GM21529 (cell line): ENCODE measurements at regions not wholly inside any gene's neighbourhood (a gene's known extent, or its start where the extent isn't known, plus 50 kb on each side); places are given as distances from the start of the nearest gene placed in this dataset.
A peak's percentile ranks its signal among the peaks of the same experiment; 100 is the strongest.

Source experiments
- ATAC-seq: cut with Tn5 transposase; IDR thresholded peaks from one replicate; pipeline ENCODE4 v1.9.1; 2021; ENCODE audit not compliant: unreplicated experiment

GRCh38 chr15:38046257-38047051 lies 112.0 kb downstream of the TMCO5A start:
- ATAC-seq, result no peak

GRCh38 chr15:38048001-38048455 lies 113.6 kb downstream of the TMCO5A start:
- ATAC-seq, result peak; percentile 70

GRCh38 chr15:38049891-38050290 lies 115.5 kb downstream of the TMCO5A start:
- no peak for ATAC-seq

- ATAC-seq, result no peak
Measured at GRCh38 chr15:38050529-38051448, 116.3 kb downstream of the TMCO5A start.

- no peak for ATAC-seq
Measured at GRCh38 chr15:38053205-38053604, 118.8 kb downstream of the TMCO5A start.

GRCh38 chr15:38053776-38054175 lies 119.3 kb downstream of the TMCO5A start:
- ATAC-seq, result no peak

GRCh38 chr15:38054488-38054887 lies 120.0 kb downstream of the TMCO5A start:
- ATAC-seq, result no peak

DNA sequence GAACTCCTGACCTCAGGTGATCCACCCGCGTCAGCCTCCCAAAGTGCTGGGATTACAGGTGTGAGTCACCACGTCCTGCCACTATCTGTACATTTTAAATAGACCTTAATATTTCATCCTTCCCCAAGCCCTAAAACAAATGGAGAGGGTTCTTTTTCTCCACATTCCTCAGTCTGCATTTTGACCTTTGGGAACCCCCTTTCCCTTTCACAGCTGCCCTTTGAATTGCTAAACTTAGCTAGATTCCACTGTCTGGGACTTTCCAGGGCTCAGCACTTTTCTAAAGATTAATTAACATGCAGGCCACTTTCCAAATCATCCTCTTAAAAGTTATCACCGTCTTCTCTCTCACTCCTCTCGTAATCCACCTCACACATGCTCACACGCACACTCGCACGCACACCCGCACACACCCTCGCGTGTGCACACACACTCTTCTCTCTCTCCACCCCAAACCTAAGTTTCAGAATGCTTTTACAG lies 124.2 kb downstream of the TMCO5A start:
- ATAC-seq, result no peak

GRCh38 chr15:38059665-38060064 lies 125.2 kb downstream of the TMCO5A start:
- ATAC-seq, result no peak

DNA sequence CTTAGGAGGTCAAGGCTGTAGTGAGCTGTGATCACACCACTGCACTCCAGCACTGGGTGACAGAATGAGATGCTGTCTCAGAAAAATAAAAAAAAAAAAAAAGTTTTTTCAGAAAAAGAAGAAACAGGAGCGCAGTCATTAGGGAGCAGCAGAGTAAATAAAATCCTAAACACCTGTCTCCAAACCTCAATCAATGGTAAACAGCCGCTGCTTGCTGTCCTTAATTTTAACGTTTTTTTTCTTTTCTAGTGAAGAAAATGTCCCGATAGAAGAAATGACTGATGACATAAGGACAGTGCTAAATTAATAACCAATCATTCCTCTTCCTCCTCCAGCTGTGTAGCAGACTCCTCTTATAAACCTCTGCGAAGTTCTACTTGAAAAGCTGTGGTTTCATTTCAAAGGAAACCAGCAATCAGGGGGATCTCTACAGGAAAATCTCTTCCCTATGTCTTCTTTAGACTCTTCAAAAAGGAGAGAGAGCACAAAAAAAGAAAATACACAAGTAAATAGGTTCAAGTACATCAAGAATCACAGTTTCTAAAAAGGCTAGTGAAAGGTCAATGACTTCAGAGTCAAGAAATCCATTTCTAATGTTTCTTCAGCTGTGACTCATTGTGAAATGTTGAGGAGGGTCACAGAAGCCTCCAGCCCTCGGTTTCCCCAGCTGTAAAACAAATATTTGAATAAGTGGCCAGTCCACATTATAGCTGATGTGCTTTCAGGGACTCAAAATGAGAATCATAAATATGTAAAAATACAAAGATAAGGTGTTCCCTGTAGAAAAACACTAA lies 127.6 kb downstream of the TMCO5A start:
- ATAC-seq, result no peak

DNA sequence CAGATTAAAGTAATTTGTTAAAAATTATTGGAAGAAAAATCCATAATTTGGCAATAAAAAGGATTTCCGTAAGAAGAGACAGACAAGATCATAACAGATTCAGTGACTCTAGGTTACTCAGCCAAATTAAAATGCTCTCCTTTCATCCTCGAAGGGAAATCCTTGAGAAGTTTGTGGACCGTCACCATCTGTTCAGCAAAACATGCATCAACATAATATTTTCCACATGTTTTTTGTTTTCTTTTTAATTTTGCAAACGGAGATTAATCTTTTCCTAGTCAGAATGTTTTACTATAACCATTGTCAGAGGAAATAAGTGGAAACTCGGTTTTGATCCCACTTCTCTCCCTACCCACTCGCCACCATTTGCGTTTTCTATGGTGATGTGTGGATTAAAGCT lies 128.3 kb downstream of the TMCO5A start:
- ATAC-seq, result no peak

DNA sequence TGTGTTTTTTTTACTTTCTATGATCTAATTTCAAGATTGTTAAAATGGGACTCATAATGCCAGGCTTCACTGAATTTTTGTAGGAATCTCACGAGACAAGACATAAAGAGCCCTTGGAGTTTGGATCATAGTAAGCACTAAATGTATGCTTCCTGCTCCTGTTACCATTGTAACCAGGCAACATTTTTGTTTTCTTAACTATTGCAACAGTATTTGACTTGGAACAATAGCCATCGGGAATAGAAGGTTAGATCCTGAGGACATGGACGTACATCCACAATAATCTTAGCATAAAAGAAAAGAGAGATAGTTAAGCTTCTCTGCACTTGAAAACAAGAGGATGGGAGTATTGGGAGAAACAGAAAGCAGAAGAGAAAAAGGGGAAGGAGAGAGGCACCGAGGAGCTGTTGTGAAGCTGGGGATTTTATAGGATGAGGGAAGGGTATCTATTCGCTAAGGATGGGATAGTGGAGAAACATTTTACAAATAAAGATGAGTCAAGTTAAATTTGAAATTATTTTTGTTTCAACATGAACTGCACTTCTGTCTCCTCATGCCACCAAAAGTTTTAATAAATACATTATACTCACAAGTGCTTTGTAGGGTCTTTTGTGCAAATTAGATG lies 131.4 kb downstream of the TMCO5A start:
- ATAC-seq, result no peak

DNA sequence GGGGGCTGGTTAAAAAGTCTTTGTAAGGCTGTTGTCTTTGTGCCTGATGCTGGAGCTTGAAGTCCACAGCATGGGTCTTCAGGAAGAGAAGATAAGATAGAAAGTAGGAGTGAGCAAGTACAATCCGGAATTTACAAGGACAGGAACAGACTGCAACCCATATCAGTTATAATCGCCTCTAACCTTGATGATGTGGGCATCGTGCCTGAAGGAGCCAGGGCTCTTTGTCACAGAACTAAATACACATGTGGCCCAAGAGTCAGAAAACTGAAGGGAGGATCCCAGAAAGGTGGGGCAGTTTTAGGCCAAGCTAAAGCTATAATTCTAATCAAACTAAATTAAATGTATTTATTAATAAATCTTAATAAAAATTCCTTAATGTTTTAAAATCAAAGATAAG lies 132.2 kb downstream of the TMCO5A start:
- ATAC-seq, result no peak

GRCh38 chr15:38068626-38069391 lies 134.4 kb downstream of the TMCO5A start:
- peak; percentile 85 for ATAC-seq

- no peak for ATAC-seq
Measured at GRCh38 chr15:38069511-38070011, 135.1 kb downstream of the TMCO5A start.

GRCh38 chr15:38070778-38071177 lies 136.3 kb downstream of the TMCO5A start:
- no peak for ATAC-seq

DNA sequence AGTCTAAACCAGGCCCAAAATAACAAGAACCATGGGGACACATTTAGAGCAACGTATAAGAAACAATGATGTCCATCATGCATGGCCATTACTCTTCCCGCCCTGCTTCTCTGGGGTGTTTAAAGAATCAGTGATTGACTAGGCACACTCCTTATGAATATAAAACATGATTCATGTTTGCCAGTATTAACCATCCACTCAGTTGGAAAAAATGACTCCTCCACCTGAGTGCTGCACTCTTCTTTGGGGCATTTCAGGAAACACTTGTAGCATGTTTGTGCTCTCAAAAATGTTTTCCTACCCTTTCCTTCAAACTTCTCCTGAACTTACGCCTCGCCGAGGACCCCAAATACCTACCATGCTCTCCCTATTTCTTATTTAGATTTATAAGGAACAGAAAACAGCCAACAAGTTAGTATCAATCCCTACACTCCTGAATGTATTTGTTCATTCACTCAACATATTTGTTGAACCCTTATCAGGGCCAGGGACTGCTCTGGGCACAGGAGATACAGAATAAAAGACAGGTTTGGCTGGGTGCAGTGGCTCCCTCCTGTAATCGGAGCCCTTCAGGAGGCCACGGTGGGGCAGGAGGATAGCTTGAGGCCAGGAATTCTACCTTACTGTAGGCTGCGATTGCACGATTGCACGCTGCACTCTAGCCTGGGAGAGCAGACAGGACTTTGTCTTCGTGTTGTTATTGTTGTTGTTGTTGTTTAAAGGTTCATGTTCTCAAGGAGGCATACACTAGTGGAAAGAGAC lies 137.0 kb downstream of the TMCO5A start:
- ATAC-seq, result no peak

GRCh38 chr15:38072007-38072347 lies 137.5 kb downstream of the TMCO5A start:
- no peak for ATAC-seq
